NCI-H2227 treated with DMSO at 0.1 percent for 48 hours (cell line): ENCODE measurements at regions not wholly inside any gene's neighbourhood (a gene's known extent, or its start where the extent isn't known, plus 50 kb on each side); places are given as distances from the start of the nearest gene placed in this dataset.
"Not testable (repeated sequence)": the region's sequence is repeated elsewhere in the genome, so short reads cannot be mapped to it uniquely, and the experiment has no call there.

Experiments
- DNase-seq: peaks from one replicate; lab custom pipeline; 2025; lab: John Stamatoyannopoulos, UW

DNA sequence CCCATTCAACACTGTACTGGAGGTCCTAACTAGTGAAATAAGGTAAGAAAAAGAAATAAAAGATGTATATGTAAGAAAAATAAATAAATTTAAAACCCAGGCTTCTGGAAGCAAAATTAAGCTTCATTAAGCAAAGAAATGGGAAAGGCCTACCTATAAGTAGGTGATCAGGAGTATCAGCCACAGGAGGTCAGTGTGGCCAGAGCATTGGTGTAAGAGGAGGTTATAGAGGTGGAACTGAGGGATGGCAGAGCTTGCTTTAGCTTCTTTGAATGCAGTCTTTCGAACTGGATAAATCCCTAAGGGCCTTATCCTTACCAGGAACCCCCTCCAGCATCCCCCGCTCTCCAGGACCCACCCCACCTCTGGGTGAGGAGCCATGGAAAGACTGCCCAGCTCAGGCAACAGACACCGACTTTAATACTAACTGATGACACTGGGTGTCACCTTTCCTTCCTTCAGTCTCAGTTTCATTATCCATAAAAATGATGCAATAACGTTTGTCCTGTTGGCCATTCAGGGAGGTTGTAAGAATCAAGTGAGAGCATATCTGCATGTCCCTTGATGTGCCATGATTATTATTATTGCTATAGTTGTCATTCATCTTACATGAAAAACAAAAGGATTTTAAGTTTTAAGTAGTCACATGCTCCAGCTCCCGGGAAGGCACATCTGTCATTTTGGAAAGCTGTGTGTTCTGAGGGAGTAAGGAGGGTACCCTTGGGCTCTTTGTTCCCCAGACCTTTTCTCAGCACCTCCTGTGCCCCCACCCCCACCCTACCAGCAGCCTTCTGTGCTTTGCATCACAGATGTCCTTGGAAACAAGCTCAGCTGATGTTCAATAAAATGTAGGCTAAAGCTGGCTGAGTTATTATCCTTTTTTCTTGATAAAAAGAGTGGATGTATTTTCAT is 50.8 kb upstream of the CTNNA1 start:
- no peak for DNase-seq

DNA sequence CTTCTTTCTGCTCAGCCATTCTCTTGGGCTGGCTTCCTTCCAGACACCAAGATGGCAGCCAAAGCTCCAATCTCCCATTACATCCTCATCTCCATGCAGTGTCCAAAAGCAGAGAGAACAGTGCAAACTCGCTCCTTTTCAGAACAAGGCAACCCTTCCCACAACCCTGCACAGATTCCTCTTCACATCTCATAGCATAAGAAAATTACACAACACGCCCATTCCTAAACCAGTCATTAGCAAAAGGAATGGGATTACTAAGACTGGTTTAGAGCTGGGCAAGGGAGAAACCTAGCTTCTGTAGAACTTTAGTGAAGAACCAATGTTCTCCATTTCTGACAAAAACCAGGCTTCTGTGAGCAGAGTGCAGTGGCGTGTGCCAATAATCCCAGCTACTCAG is 51.5 kb upstream of the CTNNA1 start:
- no peak for DNase-seq

DNA sequence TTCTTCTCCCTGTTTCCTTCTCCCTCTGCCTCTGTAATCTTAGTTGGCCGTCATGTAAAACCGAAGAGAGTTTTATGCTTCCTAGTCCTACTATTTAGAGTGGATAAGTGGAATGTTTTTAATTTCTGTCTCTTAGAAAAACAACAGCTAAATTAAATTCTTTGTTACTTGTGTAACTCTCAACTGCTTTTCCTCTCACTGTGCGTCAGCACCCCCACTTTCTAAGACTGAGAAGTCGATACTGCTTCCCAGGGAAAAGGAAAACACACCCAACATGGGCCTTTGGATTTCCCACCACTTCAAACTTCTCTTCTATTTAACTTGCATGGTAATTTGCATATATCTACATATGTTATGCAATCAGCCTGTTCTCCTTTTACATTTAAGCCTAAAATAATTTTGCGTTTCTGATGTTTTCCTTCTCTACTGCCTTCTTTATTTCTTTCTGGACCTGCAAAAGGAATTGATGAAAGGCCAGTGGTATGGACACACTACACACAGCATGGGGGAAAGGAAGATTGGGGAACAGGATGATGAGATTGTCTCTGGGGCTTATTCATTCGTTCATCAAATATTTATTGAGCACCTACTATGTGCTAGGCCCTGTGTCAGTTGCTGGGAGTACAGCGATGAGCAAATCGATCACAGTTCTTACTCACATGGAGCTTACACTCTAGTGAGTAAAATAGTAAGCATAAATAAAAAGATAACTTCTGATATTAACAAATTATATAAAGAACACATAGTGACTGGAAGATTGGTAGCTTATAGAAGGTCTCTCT is 52.5 kb upstream of the CTNNA1 start:
- no peak for DNase-seq

DNA sequence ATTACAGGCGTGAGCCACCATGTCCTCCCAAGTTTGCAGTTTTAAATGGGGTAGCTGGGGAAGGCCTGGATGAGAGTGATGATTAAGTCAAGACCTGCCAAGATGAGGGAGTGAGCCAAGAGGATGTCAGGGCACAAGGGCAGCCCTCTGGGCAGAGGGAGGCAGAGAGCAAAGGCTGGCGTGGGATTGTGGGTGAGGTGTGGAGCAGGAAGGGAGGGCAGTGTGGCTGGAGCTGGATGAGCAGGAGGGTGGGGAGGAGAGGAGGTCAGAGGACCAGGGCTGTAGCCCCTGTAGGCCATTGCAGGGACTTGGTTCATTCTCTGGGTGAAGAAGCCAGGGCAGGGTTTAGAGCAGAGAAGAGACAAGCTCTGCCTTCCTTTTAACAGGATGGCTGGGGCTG is 53.7 kb upstream of the CTNNA1 start:
- DNase-seq, result no peak

DNA sequence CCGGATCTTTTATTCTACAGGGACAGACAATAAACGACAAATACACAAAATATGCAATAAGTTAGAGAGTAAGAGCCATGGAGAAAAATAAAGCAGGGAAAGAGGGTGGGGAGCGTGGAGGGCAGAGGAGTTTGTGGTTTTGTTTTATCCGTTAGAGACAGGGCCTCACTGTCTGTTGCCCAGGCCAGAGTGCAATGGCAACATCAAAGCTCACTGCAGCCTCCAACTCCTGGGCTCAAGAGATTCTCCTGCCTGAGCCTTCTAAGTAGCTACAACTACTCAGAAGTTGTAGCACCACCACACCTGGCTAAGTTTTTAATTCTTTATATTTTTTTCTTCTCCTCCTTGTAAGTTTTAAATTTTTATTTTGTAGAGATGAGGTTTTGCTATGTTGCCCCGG is 54.5 kb upstream of the CTNNA1 start:
- DNase-seq, result no peak

DNA sequence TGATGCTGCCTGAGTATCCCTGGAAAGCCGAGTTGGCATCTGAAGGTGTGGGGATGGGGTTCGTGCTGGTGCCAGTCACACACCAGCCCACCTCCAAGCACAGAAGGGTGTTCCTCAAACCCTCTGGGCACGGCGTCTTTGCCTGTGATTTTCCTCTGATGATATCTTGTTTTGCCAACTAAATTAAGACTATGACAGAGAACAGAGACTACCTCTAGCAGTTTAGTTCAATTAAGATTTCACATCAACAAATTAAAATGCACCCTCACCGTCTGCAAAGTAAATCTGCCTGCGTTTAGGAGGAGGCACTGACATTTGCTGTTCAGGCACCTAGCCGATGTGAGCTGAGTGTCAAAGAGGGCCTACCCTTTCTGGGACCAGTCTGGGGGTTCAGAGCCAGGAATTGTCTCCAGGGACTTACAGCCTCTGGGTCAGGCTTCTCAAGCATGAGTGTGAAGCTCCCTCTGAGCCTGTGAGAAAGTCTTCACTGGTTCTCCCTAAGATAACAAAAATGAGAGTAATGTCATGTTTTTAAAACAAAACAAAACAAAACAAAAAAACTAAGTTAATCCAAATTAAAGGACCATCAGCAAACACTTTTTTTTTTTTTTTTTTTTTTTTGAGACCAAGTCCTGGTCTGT is 55.4 kb upstream of the CTNNA1 start:
- DNase-seq, result no peak

DNA sequence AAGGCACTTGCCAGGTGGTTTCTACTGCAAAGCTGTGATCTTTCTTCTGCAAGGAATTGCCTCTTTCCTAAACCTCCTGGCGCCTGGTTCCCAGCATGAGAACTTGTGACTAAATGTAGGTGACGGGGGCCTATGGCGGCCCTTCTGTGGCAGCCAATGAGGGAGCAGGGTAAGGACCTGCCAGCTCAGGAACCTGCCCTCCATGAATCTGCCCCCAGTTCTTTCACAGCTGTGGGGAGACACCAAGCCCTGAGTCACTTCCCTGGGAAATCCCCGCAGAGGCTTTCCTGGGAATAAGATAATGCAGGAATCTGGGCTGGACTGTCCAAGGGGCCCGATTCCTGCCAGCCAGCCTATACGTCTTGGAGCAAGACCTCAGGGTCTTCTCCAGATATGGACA is 56.7 kb upstream of the CTNNA1 start:
- no peak for DNase-seq

DNA sequence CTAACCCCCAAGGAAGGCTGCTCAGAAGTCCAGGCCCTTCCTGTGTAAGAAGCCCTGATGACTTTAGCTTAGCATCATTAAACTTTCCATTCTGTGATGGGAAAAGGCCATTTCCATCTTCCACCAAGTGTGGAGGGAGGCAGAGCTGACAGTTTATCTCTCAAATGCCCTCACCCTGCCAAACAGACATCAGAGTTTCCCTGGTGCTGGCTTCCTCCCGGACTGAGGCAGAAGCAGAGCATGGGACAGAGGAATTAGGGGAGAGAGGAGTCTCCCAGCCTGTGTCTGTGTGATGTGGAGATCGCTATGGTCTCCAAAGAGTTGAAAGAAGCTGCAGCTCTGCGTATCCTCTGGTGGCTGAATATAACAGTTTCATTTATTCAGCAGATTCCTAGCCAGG is 57.4 kb upstream of the CTNNA1 start:
- DNase-seq, result no peak

DNA sequence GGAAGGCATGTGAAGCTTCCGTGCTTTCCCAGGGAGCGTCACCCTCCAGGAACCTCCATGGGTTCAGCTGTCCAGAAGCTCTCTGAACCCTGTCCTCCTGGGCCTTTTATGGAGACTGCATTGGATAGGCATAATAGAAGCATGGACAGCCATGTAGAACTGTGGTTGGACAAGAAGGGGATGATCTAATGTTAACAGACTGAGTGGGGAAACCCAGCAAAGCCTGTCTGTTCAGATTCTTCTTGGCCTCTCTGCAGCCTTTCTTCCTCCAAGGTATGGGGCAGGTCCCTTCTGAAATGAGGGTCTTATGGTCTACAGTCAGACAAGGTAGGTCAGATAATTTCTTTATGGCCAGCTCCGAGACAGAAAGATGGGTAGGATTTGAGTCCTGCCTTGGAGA is 59.1 kb upstream of the CTNNA1 start:
- DNase-seq, result no peak

DNA sequence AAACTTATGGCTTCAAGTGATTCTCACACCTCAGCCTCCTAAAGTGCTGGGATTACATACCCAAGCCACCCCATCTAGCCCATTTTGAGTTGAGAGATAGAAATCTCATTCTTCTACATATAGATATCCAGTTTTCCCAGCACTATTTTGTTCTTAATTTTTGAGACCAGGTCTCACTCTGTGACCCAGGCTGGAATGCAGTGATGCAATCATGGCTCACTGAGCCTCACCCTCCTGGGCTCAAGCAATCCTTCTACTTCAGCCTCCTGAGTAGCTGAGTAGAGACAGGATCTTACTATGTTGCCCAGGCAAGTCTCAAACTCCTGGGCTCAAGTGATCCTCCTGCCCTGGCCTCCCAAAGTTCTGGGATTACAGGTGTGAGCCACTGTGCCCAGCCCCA is 60.9 kb upstream of the CTNNA1 start:
- DNase-seq, result no peak

DNA sequence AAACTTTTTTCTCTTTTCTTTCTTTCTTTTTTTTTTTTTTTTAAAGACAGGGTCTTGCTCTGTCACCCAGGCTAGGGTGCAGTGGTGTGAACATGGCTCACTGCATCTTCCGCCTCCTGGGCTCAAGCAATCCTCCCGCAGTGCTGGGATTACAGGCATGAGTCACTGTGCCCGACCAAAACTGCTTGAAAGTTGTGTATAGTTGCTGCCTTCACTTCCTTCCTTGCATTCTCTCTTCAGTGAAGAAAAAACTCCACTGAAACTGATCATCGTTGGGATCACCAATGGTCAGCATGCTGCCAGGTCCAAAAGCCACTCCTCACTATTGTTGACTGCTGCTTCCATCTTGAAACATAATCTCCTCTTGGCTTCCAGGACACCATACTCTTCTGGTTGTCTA is 66.6 kb upstream of the CTNNA1 start:
- no peak for DNase-seq

DNA sequence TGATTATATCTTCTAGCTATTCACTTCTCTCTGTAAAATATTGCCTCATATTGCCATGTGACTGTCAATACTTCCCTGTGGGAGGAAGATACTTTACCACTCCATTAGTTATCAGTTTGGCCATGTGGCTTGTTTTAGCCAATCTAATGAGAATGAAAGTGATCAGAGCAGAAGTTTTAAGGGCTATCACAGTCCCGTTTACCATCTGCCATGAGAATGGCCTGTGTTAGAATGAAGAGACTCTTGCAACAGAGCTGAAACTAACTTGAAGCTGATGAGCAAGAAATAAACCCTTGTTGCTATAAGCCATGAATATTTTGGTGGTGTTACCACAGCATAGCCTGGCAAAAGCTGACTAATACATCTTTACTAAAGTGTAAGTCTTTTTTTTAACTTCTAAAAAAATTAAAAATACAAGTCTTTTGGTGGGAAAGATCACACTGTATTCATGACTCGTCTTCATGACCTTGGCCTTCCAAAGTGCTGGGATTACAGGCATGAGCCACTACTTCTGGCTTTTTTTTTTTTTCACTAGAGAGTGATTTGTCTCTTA is 68.0 kb upstream of the CTNNA1 start:
- DNase-seq, result no peak

DNA sequence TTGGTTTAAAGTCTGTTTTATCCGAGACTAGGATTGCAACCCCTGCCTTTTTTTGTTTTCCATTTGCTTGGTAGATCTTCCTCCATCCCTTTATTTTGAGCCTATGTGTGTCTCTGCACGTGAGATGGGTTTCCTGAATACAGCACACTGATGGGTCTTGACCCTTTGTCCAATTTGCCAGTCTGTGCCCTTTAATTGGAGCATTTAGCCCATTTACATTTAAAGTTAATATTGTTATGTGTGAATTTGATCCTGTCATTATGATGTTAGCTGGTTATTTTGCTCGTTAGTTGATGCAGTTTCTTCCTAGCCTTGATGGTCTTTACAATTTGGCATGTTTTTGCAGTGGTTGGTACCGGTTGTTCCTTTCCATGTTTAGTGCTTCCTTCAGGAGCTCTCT is 70.8 kb upstream of the CTNNA1 start:
- not testable (repeated sequence) for DNase-seq

DNA sequence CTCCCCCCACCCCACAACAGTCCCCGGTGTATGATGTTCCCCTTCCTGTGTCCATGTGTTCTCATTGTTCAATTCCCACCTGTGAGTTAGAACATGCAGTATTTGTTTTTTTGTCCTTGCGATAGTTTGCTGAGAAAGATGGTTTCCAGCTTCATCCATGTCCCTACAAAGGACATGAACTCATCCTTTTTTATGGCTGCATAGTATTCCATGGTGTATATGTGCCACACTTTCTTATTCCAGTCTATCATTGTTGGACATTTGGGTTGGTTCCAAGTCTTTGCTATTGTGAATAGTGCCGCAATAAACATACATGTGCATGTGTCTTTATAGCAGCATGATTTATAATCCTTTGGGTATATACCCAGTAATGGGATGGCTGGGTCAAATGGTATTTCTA is 74.4 kb upstream of the CTNNA1 start:
- not testable (repeated sequence) for DNase-seq

DNA sequence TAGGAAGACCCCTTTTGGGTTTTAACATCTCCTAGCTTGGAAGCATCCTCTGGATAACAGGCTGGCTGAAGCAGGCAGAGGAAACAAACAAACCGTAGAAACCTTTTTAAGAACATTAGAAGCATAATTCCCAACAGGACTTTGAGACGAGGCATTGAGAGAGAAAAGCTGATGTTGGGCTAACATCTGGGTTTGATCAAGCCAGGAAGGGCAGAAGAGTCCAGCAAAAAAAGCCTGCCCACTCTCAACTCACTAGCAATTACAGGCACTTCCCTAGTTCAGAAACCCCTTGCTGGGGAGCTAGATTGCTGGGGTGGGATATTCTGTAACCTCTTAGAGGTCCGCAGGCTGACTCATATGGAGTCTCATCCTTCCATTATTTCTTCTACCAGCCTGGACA is 75.4 kb upstream of the CTNNA1 start:
- DNase-seq, result no peak

DNA sequence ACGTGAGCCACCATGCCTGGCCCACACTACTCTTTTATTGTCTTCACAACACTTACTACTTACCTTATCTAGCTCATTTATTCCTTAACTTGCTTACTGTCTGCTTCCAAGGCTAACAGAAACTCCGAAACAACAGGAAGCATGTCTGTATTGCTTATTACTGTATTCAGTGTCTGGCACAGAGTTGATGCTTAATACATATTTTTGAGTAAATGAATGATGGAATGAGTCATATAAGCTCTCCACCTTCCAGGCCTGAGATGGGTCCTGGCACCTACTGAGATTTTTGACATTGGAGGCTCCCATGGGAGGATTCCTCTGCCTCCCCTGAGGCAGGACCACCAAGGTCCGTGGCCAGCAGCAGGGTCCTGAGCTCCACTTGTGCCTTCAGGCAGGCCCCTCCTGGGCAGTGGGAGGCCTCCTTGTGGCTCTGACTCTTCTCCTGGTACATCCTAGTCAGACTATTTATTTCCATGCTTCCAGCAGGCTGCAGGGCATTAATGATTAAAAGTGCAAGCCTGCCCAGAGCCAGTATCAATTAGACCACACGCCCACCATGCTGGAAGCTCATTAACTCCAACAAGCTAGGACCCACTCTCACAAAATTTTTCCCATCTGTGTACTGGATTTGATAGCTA is 76.5 kb upstream of the CTNNA1 start:
- no peak for DNase-seq

DNA sequence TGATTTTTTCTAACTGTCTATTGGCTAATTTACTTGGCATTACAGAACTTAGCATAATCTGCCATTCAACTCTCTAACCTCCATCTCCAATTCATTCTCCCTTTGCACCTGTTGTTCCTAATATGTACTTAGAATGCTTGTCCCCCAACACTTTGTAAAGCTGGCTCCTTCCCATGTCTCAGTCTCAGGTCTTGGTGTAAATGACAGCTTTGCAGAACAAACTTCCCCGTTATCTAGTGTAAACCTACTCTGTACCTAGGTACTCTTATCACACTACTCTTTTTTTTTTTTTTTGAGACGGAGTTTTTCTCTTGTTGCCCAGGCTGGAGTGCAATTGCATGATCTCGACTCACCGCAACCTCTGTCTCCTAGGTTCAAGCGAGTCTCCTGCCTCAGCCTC is 77.2 kb upstream of the CTNNA1 start:
- DNase-seq, result no peak

DNA sequence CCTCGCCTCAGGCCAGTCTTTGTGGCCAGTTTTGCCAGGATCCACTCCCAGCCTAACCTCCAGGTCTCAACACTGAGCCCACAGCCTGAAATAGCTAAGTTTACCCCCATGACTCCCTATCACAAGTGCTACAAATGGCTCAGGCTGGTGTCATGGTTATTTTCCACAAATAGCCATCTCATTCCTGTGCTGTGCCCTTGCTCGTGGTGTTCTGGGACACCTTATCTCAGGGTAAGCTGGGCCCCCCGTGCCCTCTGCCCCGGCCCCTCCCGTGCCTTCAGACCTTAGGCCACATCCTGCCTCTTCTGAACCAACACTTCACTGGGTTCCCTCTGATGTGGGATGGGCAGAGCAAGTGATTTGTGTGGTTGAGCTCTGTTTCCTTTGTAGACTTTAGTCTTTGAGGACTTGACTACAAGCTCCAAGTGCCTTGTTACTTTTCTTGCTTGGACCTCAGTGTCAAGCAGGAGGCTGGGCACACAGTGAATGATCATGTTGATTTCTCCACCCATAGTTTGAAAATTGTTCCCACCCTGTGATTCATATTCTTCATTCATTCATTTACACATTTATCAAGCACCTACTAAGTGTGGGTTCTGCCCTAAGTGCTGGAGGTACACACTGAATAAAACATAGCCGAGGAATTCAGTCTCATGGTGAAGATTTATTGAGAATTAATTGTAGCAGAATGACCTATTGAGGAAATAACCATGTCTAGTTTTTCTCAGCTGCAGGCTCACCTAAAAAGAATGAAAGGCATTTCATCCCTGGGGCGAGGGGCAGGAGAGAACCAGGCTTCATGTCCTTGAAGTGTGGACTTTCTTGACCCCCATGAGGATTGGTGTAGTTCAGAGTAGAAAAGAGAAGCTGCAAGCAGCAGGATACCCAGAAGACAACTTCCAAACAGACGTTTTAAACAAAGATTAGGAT is 84.5 kb upstream of the CTNNA1 start:
- no peak for DNase-seq

DNA sequence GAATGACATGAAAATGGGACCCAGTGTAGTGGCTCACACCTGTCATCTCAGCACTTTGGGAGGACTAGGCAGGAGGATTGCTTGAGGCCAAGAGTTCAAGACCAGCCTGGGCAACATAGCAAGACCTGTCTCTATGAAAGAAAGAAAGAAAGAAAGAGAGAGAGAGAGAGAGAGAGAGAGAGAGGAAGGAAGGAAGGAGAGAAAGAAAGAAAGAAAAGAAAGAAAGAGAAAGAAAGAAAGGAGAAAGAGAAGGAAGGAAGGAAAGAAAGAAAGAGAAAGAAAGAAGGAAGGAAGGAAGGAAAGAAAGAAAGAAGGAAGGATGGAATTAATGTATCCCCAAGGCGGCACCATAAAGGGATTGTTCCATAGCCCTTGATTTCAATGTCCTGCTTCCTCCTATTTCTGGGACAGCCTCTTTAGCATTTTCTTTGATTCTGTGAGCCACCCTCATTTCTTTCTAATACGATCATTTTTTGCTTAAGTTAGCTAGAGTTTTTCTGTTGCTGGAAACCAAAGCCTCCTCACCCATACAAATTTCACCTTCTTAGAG is 85.4 kb upstream of the CTNNA1 start:
- DNase-seq, result not testable (repeated sequence)

DNA sequence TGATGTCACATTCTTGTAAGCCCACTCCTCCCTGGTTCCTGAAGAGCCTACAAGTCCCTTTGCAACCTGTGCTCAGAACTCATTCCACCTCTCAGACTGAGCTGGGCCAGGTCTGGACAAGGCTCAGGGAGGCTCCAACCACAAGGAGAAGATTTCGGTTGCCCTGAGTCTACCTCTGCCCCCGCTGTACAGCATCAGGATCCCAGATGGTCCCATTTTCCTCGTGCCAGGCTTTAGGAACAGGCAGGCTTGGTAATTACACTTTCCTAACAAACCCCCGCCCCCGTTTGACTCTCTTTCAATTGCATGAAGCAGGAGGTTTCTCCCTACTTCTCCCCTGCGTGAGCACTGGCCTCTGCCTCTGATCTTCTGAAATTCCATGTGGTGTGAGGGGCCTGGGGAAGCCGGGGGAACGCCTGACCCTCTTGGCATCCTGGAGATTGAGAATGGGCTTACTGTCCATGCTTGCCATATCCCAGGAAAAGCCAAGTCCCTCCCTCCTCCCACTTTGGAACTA is 86.9 kb upstream of the CTNNA1 start:
- no peak for DNase-seq
